ENCODE measurements at regions not wholly inside any gene's neighbourhood (a gene's known extent, or its start where the extent isn't known, plus 50 kb on each side); places are given as distances from the start of the nearest gene placed in this dataset.

DNA sequence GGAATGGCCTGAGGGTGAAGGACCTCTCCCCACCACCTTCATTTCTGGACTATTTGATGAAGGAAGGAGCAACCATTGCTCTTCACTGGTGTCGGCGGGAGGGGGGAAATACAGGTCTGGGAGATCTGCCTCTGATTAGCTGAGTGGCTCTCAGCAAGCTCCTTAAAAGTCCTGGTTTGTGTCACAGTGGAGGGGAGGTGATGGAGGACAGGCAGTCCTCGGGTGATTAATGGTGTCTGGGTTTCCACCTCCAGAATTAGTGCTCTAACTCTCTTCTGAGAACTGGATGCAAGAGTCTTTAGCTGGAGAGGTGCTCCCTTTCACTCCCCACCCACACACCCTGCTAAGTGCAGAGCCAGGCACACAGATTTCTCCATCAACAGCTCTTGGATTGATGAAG is 83.2 kb downstream of the TTC32 start:
- ChIA-PET CTCF (no interaction called here), POLR2A (no interaction called here)
- TF ChIP-seq SP1 (IDR thresholded peaks at IDR 0.05) = no peak
- TF ChIP-seq LEF1 (IDR thresholded peaks at IDR 0.05; ENCODE audit: borderline replicate concordance) = no peak
- TF ChIP-seq FOXM1 (IDR thresholded peaks at IDR 0.05; ENCODE audit: borderline replicate concordance) = no peak
- TF ChIP-seq HDGF (IDR thresholded peaks at IDR 0.05; ENCODE audit: borderline replicate concordance) = no peak
- no peak for TF ChIP-seq ARNT (IDR thresholded peaks at IDR 0.05)
- no peak for TF ChIP-seq FOXA1 (IDR thresholded peaks at IDR 0.05)
- TF ChIP-seq ELF4 (IDR thresholded peaks at IDR 0.05) = no peak
- no peak for TF ChIP-seq NFRKB (IDR thresholded peaks at IDR 0.05)
- TF ChIP-seq CTBP1 (IDR thresholded peaks at IDR 0.05; ENCODE audit: borderline replicate concordance) = no peak
- TF ChIP-seq ZNF384 (IDR thresholded peaks at IDR 0.05) = no peak
- TF ChIP-seq, protein P1, sequence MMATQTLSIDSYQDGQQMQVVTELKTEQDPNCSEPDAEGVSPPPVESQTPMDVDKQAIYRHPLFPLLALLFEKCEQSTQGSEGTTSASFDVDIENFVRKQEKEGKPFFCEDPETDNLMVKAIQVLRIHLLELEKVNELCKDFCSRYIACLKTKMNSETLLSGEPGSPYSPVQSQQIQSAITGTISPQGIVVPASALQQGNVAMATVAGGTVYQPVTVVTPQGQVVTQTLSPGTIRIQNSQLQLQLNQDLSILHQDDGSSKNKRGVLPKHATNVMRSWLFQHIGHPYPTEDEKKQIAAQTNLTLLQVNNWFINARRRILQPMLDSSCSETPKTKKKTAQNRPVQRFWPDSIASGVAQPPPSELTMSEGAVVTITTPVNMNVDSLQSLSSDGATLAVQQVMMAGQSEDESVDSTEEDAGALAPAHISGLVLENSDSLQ (IDR thresholded peaks at IDR 0.05) = no peak
- no peak for TF ChIP-seq TARDBP (IDR thresholded peaks at IDR 0.05)
- no peak for DNase-seq (ENCODE audit: extremely low spot score)

DNA sequence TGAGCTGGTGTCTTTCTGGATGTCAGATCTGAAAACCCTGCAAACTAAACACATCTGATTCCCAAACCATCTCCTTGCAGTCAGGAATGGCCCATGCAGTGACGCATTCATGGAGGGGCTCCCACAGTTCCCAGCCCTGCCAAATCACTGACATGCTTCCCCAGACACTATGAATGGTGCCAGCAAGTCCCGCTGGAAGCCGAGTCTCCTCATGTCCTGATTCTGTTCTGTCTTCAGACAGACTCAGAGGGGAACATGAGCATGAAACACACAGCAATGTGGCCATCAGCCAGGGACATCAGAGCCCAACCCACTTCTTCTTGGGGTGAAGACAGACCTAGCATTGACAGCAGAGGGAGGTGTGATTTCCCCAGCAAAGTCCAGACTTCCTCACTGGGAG is 83.7 kb downstream of the TTC32 start:
- POLR2A ChIA-PET = no interaction called here
- no peak for DNase-seq (ENCODE audit: extremely low spot score)
- CTCF ChIA-PET = no interaction called here
- no peak for TF ChIP-seq L3MBTL2 (conservative IDR thresholded peaks at IDR 0.05)
- TF ChIP-seq FOXK2 (IDR thresholded peaks at IDR 0.05) = no peak

DNA sequence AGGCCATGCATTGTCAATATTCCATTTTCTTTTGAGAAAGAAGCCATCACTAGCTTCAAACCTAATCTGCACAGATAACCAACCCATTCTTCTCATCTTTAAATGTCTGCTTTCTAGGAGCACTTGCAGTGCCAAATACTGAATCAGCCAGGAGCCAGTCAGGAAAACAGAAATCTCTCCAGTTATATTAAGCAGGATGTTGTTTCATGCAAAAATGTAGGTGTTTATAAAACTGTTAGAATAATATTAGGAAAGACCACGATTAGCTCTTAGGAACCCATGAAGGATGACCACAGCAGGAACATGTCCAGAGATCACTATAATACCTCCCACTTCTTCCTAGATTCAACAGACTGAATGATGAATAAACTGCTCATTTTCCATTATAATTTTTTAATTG is 86.0 kb downstream of the TTC32 start:
- POLR2A ChIA-PET = no interaction called here
- CTCF ChIA-PET = no interaction called here
- TF ChIP-seq TARDBP (IDR thresholded peaks at IDR 0.05) (no peak), NFRKB (IDR thresholded peaks at IDR 0.05) (no peak), L3MBTL2 (conservative IDR thresholded peaks at IDR 0.05) (no peak), ELF4 (IDR thresholded peaks at IDR 0.05) (no peak), ARNT (IDR thresholded peaks at IDR 0.05) (no peak), CTBP1 (IDR thresholded peaks at IDR 0.05; ENCODE audit: borderline replicate concordance) (no peak), LEF1 (IDR thresholded peaks at IDR 0.05; ENCODE audit: borderline replicate concordance) (no peak), FOXM1 (IDR thresholded peaks at IDR 0.05; ENCODE audit: borderline replicate concordance) (no peak), SUZ12 (IDR thresholded peaks at IDR 0.05) (no peak), FOXK2 (IDR thresholded peaks at IDR 0.05) (no peak)
- TF ChIP-seq, protein P1 (IDR thresholded peaks at IDR 0.05) = no peak
- no peak for DNase-seq (ENCODE audit: extremely low spot score)

DNA sequence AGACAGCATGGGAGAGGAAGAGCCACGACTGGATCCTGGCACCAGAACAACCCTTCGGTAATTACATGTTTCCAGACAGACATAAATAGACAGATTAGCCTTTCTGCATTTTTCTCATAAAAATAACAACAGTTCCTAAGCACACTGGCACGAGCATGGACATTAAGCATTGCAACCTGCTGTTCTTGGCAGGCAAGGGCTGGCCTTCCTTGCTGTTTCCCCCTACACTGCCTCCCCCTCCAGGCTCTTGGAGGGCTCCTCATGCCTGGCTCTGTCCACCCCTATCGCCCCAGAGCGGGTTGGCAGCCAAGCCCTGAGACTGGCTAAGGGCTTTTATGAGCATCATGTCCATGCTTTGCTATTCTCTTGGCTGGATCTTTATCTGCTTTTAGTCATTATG is 89.6 kb downstream of the TTC32 start:
- CTCF ChIA-PET = no interaction called here

DNA sequence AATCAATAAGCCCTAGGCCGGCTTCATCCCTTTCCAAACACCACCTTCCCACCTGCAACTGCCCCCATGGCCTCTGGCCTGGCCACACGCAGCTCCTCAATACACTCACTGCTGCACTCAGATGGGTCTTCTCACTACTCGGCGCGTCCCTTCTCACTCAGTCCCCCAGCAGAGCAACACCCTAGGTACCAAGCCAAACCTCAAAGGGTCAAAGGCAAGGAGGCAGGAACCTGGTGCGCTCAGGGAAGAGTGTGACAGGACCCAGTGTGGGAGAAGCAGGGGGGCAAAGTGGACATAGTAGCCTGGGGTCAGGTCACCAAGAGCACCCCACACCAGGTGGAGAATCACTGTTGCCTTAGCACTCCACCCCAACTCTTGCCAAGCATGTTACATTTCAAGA is 90.6 kb downstream of the TTC32 start:
- POLR2A ChIA-PET = no interaction called here
- TF ChIP-seq ARNT (IDR thresholded peaks at IDR 0.05) (no peak), HDGF (IDR thresholded peaks at IDR 0.05; ENCODE audit: borderline replicate concordance) (no peak), SP1 (IDR thresholded peaks at IDR 0.05) (no peak), FOXM1 (IDR thresholded peaks at IDR 0.05; ENCODE audit: borderline replicate concordance) (no peak), FOXA1 (IDR thresholded peaks at IDR 0.05) (no peak), NFRKB (IDR thresholded peaks at IDR 0.05) (no peak), ZNF384 (IDR thresholded peaks at IDR 0.05) (no peak), TARDBP (IDR thresholded peaks at IDR 0.05) (no peak), BHLHE40 (IDR thresholded peaks at IDR 0.05; ENCODE audit: borderline replicate concordance) (no peak), FOXK2 (IDR thresholded peaks at IDR 0.05) (no peak), CTBP1 (IDR thresholded peaks at IDR 0.05; ENCODE audit: borderline replicate concordance) (no peak), L3MBTL2 (conservative IDR thresholded peaks at IDR 0.05) (no peak), SUZ12 (IDR thresholded peaks at IDR 0.05) (no peak)
- DNase-seq (ENCODE audit: extremely low spot score) = no peak
- CTCF ChIA-PET = no interaction called here

More for the DNA sequence above, 89.6 kb downstream of the TTC32 start:
- TF ChIP-seq FOXA1 (IDR thresholded peaks at IDR 0.05) = no peak
- TF ChIP-seq TARDBP (IDR thresholded peaks at IDR 0.05) = no peak
- no peak for TF ChIP-seq FOXM1 (IDR thresholded peaks at IDR 0.05; ENCODE audit: borderline replicate concordance)
- TF ChIP-seq, protein P1 (IDR thresholded peaks at IDR 0.05) = no peak
- no peak for TF ChIP-seq LEF1 (IDR thresholded peaks at IDR 0.05; ENCODE audit: borderline replicate concordance)
- no peak for TF ChIP-seq ELF4 (IDR thresholded peaks at IDR 0.05)
- no peak for TF ChIP-seq BHLHE40 (IDR thresholded peaks at IDR 0.05; ENCODE audit: borderline replicate concordance)
- no peak for TF ChIP-seq ZNF384 (IDR thresholded peaks at IDR 0.05)
- no peak for TF ChIP-seq NFRKB (IDR thresholded peaks at IDR 0.05)
- TF ChIP-seq FOXK2 (IDR thresholded peaks at IDR 0.05) = no peak
- no peak for DNase-seq (ENCODE audit: extremely low spot score)
- POLR2A ChIA-PET = no interaction called here

DNA sequence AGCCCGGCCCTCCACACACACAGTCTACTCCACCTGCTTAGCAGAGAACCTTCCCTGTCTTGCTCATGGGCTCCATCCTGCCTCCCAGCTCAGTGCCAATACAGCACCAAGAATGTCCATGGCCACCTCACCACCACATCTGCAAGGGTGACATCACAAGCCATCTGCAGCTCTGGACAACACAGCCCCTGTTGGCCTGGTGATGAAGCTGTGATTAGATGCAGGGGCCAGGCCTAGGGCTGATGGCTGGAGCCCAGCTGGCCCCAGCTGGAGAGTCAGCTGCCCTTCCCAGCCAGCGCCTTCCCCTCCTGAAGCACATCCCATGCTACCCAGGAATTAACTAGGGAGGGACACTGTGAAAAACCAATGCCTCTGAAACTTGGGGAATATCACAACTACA is 91.1 kb downstream of the TTC32 start:
- TF ChIP-seq LEF1 (IDR thresholded peaks at IDR 0.05; ENCODE audit: borderline replicate concordance) (no peak), CTBP1 (IDR thresholded peaks at IDR 0.05; ENCODE audit: borderline replicate concordance) (no peak), ARNT (IDR thresholded peaks at IDR 0.05) (no peak), L3MBTL2 (conservative IDR thresholded peaks at IDR 0.05) (no peak), ELF4 (IDR thresholded peaks at IDR 0.05) (no peak)
- TF ChIP-seq, protein P1 (IDR thresholded peaks at IDR 0.05) = no peak
- no peak for DNase-seq (ENCODE audit: extremely low spot score)
- CTCF ChIA-PET = no interaction called here
- POLR2A ChIA-PET = no interaction called here
